ENCODE measurements at regions not wholly inside any gene's neighbourhood (a gene's known extent, or its start where the extent isn't known, plus 50 kb on each side); places are given as distances from the start of the nearest gene placed in this dataset.

GRCh38 chr4:116197317-116197809 lies 888.0 kb downstream of the TRAM1L1 start:
- H3K4ac ChIP-seq (ENCODE audit: low read depth, low read length) = no peak overlapping the region
- no peak overlapping the region for H3K9ac ChIP-seq (ENCODE audit: low read depth, low read length)
- no peak overlapping the region for H4K91ac ChIP-seq (ENCODE audit: insufficient read depth, low read depth, low read length)
- no peak for TF ChIP-seq USF2 (IDR thresholded peaks at IDR 0.05; ENCODE audit: low read depth, low read length)
- TF ChIP-seq MXI1 (IDR thresholded peaks at IDR 0.05; ENCODE audit: borderline replicate concordance, low read depth, low read length) = no peak
- no peak for TF ChIP-seq CTCF (conservative IDR thresholded peaks at IDR 0.05; ENCODE audit: low read depth, low read length)
- no peak for TF ChIP-seq POLR2A (IDR thresholded peaks at IDR 0.05; ENCODE audit: low read depth, low read length)
- no peak for TF ChIP-seq FOS (IDR thresholded peaks at IDR 0.05; ENCODE audit: low read depth, low read length)
- TF ChIP-seq CHD1 (IDR thresholded peaks at IDR 0.05; ENCODE audit: low read depth, low read length) = no peak
- TF ChIP-seq ELK1 (IDR thresholded peaks at IDR 0.05; ENCODE audit: borderline replicate concordance, low read depth, low read length) = no peak
- TF ChIP-seq RFX5 (IDR thresholded peaks at IDR 0.05; ENCODE audit: low read depth, low read length) = no peak
- TF ChIP-seq SMC3 (IDR thresholded peaks at IDR 0.05; ENCODE audit: low read depth, low read length) = no peak
- TF ChIP-seq RCOR1 (IDR thresholded peaks at IDR 0.05; ENCODE audit: insufficient replicate concordance, low read length) = no peak
- no peak for TF ChIP-seq RAD21 (IDR thresholded peaks at IDR 0.05; ENCODE audit: low read length)
- TF ChIP-seq MAFK (IDR thresholded peaks at IDR 0.05; ENCODE audit: low read depth, low read length) = no peak
- no peak for TF ChIP-seq CEBPB (IDR thresholded peaks at IDR 0.05; ENCODE audit: low read depth, low read length)
- TF ChIP-seq BHLHE40 (IDR thresholded peaks at IDR 0.05; ENCODE audit: low read depth, low read length) = no peak
- H3K9me1 ChIP-seq (ENCODE audit: insufficient read depth, low read length) = no peaks in the 10 kb centered on the region
- no peak for DNase-seq
- no CpG with 5 or more reads among the region's 3 CpGs for WGBS, 2 experiments (ENCODE audit: extremely low coverage in 2 of 2, insufficient read length in 1 of 2)
- H3K27me3 ChIP-seq (ENCODE audit: control insufficient read depth, insufficient read depth, low read length) = no peaks in the 10 kb centered on the region
- H2AK5ac ChIP-seq (ENCODE audit: low read depth, low read length) = no peak overlapping the region
- H2BK20ac ChIP-seq (ENCODE audit: low read depth, low read length) = no peak overlapping the region
- no peak overlapping the region for H4K5ac ChIP-seq (ENCODE audit: low read depth, low read length)
- ChIA-PET POLR2A (ENCODE audit: unreplicated experiment) (no interaction called here), CTCF (no interaction called here)
- H3K9me3 ChIP-seq (ENCODE audit: control insufficient read depth, insufficient read depth, low read length) = peaks cover 3% of the 10 kb centered on the region; the same call in 1 of the 2 replicates
- no peaks in the 10 kb centered on the region for H3K79me1 ChIP-seq (ENCODE audit: low read depth in 1 of 2, low read length in 2 of 2)
- no peak overlapping the region for H3K23ac ChIP-seq (ENCODE audit: low read depth, low read length)
- in situ Hi-C loops (cut with MboI; ENCODE audit: low sequenced_read_pairs) = no loop called here
- H4K8ac ChIP-seq (ENCODE audit: low read depth in 2 of 2, low read length in 2 of 2) = no peak overlapping the region
- no peak overlapping the region for H2BK120ac ChIP-seq (ENCODE audit: low read depth, low read length)
- no peak overlapping the region for H2AFZ ChIP-seq (replicated peaks; ENCODE audit: low read length, poor library complexity)
- H2AK9ac ChIP-seq (replicated peaks; ENCODE audit: low read depth, low read length, poor library complexity) = no peak overlapping the region
- no peak overlapping the region for H3K18ac ChIP-seq (ENCODE audit: low read depth, low read length)
- intact Hi-C loops (cut with micrococcal nuclease) = no loop called here
- no peaks in the 10 kb centered on the region for H3K4me1 ChIP-seq (ENCODE audit: control insufficient read depth, insufficient read depth, low read length)
- dilution Hi-C loops (cut with HindIII; ENCODE audit: low sequenced_read_pairs, unreplicated experiment) = no loop called here
- no peak for ATAC-seq (ENCODE audit: low read depth)
- H3K27ac ChIP-seq (ENCODE audit: insufficient read depth, low read length) = no peak overlapping the region
- no peak overlapping the region for H3K4me3 ChIP-seq (ENCODE audit: insufficient read depth, low read depth, low read length)
- H3K56ac ChIP-seq (ENCODE audit: extremely low read depth, insufficient read depth, low read length) = no peak overlapping the region
- H2BK15ac ChIP-seq (ENCODE audit: low read depth, low read length) = no peak overlapping the region
- H3K36me3 ChIP-seq (ENCODE audit: control insufficient read depth, insufficient read depth, low read length) = no peaks in the 10 kb centered on the region
- no peak overlapping the region for H3K4me2 ChIP-seq (ENCODE audit: low read depth, low read length)
- H3K14ac ChIP-seq (replicated peaks; ENCODE audit: low read depth, low read length) = no peak overlapping the region
- no peaks in the 10 kb centered on the region for H4K20me1 ChIP-seq (ENCODE audit: insufficient read depth, low read length)
- no peak overlapping the region for H2BK5ac ChIP-seq (ENCODE audit: low read depth, low read length, poor library complexity, severe bottlenecking)
- BruUV-seq (replicated peaks) = no TSS peak

Measured in IMR-90 (cell line).